Endothelial cell (in vitro differentiated cells): ENCODE measurements at regions not wholly inside any gene's neighbourhood (a gene's known extent, or its start where the extent isn't known, plus 50 kb on each side); places are given as distances from the start of the nearest gene placed in this dataset.

ENCODE experiments used
- DNase-seq: peaks from one replicate; pipeline ENCODE4 v3.0.0; 2021; ENCODE audit warnings: low spot score
- H3K27ac Mint-ChIP-seq: one replicate; pipeline ENCODE4 v1.8.0; 2021; ENCODE audit warnings: mixed read lengths, inconsistent platforms; ENCODE audit not compliant: unreplicated experiment
- H3K27me3 Mint-ChIP-seq: one replicate; pipeline ENCODE4 v1.8.0; 2021; ENCODE audit warnings: mild to moderate bottlenecking, moderate library complexity, mixed read lengths, inconsistent platforms; ENCODE audit not compliant: unreplicated experiment
- H3K36me3 Mint-ChIP-seq: one replicate; pipeline ENCODE4 v1.8.0; 2021; ENCODE audit warnings: mild to moderate bottlenecking, low read depth, mixed read lengths, inconsistent platforms; ENCODE audit not compliant: unreplicated experiment
- H3K4me1 Mint-ChIP-seq: one replicate; pipeline ENCODE4 v1.8.0; 2021; ENCODE audit warnings: mild to moderate bottlenecking, mixed read lengths, inconsistent platforms; ENCODE audit not compliant: unreplicated experiment
- H3K4me3 Mint-ChIP-seq: one replicate; pipeline ENCODE4 v1.8.0; 2021; ENCODE audit warnings: mild to moderate bottlenecking, mixed read lengths, inconsistent platforms; ENCODE audit not compliant: unreplicated experiment
- H3K9me3 Mint-ChIP-seq: one replicate; pipeline ENCODE4 v1.8.0; 2021; ENCODE audit warnings: mixed read lengths, inconsistent platforms; ENCODE audit not compliant: unreplicated experiment
- CTCF ChIP-seq: fragments of 200-600 bp; sonication (generic); IDR thresholded peaks from one replicate; pipeline ENCODE4 v1.5.0; 2021; ENCODE audit warnings: antibody characterized with exemption; ENCODE audit not compliant: unreplicated experiment

GRCh38 chr6:169048185-169048864, 205.3 kb downstream of the THBS2 start:
- Mint-ChIP-seq H3K4me1 (no peaks in the 10 kb centered on the region), H3K27me3 (peaks cover 5% of the 10 kb centered on the region), H3K36me3 (no peaks in the 10 kb centered on the region), H3K9me3 (no peaks in the 10 kb centered on the region), H3K4me3 (no peak overlapping the region), H3K27ac (no peak overlapping the region)
- no peak for DNase-seq
- no peak for TF ChIP-seq CTCF

- no peak overlapping the region for H3K27ac Mint-ChIP-seq
- no peaks in the 10 kb centered on the region for H3K36me3 Mint-ChIP-seq
Measured at GRCh38 chr6:169047345-169047744, 206.3 kb downstream of the THBS2 start.

GRCh38 chr6:169046483-169047192, 207.0 kb downstream of the THBS2 start:
- DNase-seq, result no peak
- peaks cover 5% of the 10 kb centered on the region for H3K27me3 Mint-ChIP-seq

More at GRCh38 chr6:169047345-169047744, 206.3 kb downstream of the THBS2 start:
- Mint-ChIP-seq H3K4me1 (no peaks in the 10 kb centered on the region), H3K27me3 (peaks cover 5% of the 10 kb centered on the region), H3K4me3 (no peak overlapping the region), H3K9me3 (no peaks in the 10 kb centered on the region)
- DNase-seq, result no peak
- TF ChIP-seq CTCF, result no peak

GRCh38 chr6:169046021-169046420, 207.6 kb downstream of the THBS2 start:
- no peak for TF ChIP-seq CTCF
- no peaks in the 10 kb centered on the region for H3K4me1 Mint-ChIP-seq
- H3K4me3 Mint-ChIP-seq, result no peak overlapping the region
- no peaks in the 10 kb centered on the region for H3K9me3 Mint-ChIP-seq
- DNase-seq, result no peak
- no peak overlapping the region for H3K27ac Mint-ChIP-seq
- H3K27me3 Mint-ChIP-seq, result peaks cover 7% of the 10 kb centered on the region
- no peaks in the 10 kb centered on the region for H3K36me3 Mint-ChIP-seq

More at GRCh38 chr6:169046483-169047192, 207.0 kb downstream of the THBS2 start:
- H3K9me3 Mint-ChIP-seq, result no peaks in the 10 kb centered on the region
- no peak overlapping the region for H3K27ac Mint-ChIP-seq
- no peak overlapping the region for H3K4me3 Mint-ChIP-seq
- H3K36me3 Mint-ChIP-seq, result no peaks in the 10 kb centered on the region
- no peaks in the 10 kb centered on the region for H3K4me1 Mint-ChIP-seq
- no peak for TF ChIP-seq CTCF

GRCh38 chr6:169045486-169045885, 208.2 kb downstream of the THBS2 start:
- Mint-ChIP-seq H3K9me3 (no peaks in the 10 kb centered on the region), H3K36me3 (no peaks in the 10 kb centered on the region), H3K27me3 (peaks cover 7% of the 10 kb centered on the region), H3K4me3 (no peak overlapping the region), H3K27ac (no peak overlapping the region), H3K4me1 (no peaks in the 10 kb centered on the region)
- TF ChIP-seq CTCF, result no peak
- no peak for DNase-seq
